Ovary (tissue), 7 donors: ENCODE measurements at regions not wholly inside any gene's neighbourhood (a gene's known extent, or its start where the extent isn't known, plus 50 kb on each side); places are given as distances from the start of the nearest gene placed in this dataset.

Experiments used
- DNase-seq, 5 donors: peaks; one replicate each; pipeline ENCODE4 v3.0.0-alpha.2; 2019 to 2020
- H3K27ac ChIP-seq, 2 donors: fragments of 200-600 bp; one replicate each; pipeline versions ENCODE4 v1.5.1 to v1.8.0; 2019 to 2022
- H3K27me3 ChIP-seq: fragments of 200-600 bp; one replicate; pipeline ENCODE4 v1.8.0; 2022
- H3K36me3 ChIP-seq: fragments of 200-600 bp; sonication (generic); one replicate; pipeline ENCODE4 v1.5.1; 2019
- H3K4me1 ChIP-seq: one replicate; pipeline ENCODE4 v1.8.1; 2013; ENCODE audit warnings: mild to moderate bottlenecking, moderate library complexity; ENCODE audit not compliant: insufficient read depth
- H3K4me3 ChIP-seq: fragments of 200-600 bp; sonication (generic); one replicate; pipeline ENCODE4 v1.5.1; 2017
- H3K9me3 ChIP-seq, 2 donors: fragments of 200-600 bp in 1 of 2; sonication (generic) in 1 of 2; one replicate each; pipeline versions ENCODE4 v1.5.1 to v1.8.1; 2013 to 2019; ENCODE audit warnings: mild to moderate bottlenecking in 1 of 2, moderate library complexity in 1 of 2
- EP300 ChIP-seq: sonication (generic); formaldehyde crosslinking; IDR thresholded peaks from one replicate; pipeline ENCODE4 v1.6.1; 2017; ENCODE audit warnings: antibody characterized with exemption
- POLR2A ChIP-seq: fragments of 450-650 bp; IDR thresholded peaks from one replicate; pipeline ENCODE4 v1.6.1; 2017; ENCODE audit warnings: antibody characterized with exemption, mild to moderate bottlenecking, moderate library complexity
- WGBS, 3 donors: extraction: QIAGEN DNeasy Blood & Tissue Kit in 1 of 3; methylation state at CpG; one replicate each; pipeline versions ENCODE4 v1.1.5 to v1.1.7; 2013 to 2017; 5-methylcytosine and 5-hydroxymethylcytosine counted together
- intact Hi-C, 4 donors: fragments of 100-400 bp; cut with DNase I; formaldehyde crosslinking; loops; one replicate each; pipeline versions ENCODE4 v1.11.0 to v1.15.1; 2022 to 2023
- TF ChIP-seq, protein P1 (sequence below), 3 donors: fragments of 450-650 bp in 2 of 3; fragments of 200-600 bp in 1 of 3; IDR thresholded peaks; one replicate each; pipeline versions ENCODE4 v1.5.1 to v1.8.0; 2016 to 2022; ENCODE audit warnings: antibody characterized with exemption in 3 of 3, mild to moderate bottlenecking in 1 of 3
- donor health status: DM: no; HTN: no; CAD: no; lungs with moderate emphysema.
- donor health status: DM: no; HTN: no; CAD: no.
- donor health status: Bipolar disorder and iron deficiency.
- donor health status: DM: no; HTN: no; CAD: no.
- donor health status: DM: yes; HTN: yes; CAD: no.

DNA sequence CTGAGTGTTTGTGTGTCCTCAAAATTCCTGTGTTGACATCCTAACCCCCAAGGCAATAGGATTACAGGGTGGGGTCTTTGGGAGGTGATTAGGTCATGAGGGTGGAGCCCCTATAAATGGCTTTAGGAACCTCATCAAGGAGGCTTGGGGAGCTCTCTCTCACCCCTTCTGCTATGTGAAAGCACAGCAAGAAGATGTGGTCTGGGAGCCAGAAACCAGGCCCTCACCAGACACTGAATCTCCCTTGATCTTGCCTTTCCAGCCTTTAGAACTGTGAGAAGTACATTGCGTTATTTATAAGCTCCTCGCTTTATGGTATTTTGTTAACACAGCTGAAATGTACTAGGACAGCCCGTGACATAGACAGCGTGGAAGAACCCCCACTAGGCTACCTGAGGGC lies 712.0 kb upstream of the SGCG start:
- WGBS, 3 donors: 6 to 20% (median 12%) methylated on average over 4 of the region's 4 CpGs
- Histone ChIP-seq H3K36me3 (no peaks in the 10 kb centered on the region), H3K27ac (no peak overlapping the region), H3K9me3 (no peaks in the 10 kb centered on the region), H3K4me1 (peaks cover 6% of the 10 kb centered on the region), H3K27me3 (no peaks in the 10 kb centered on the region), H3K4me3 (no peak overlapping the region)
- no peak for DNase-seq
- TF ChIP-seq, protein P1, sequence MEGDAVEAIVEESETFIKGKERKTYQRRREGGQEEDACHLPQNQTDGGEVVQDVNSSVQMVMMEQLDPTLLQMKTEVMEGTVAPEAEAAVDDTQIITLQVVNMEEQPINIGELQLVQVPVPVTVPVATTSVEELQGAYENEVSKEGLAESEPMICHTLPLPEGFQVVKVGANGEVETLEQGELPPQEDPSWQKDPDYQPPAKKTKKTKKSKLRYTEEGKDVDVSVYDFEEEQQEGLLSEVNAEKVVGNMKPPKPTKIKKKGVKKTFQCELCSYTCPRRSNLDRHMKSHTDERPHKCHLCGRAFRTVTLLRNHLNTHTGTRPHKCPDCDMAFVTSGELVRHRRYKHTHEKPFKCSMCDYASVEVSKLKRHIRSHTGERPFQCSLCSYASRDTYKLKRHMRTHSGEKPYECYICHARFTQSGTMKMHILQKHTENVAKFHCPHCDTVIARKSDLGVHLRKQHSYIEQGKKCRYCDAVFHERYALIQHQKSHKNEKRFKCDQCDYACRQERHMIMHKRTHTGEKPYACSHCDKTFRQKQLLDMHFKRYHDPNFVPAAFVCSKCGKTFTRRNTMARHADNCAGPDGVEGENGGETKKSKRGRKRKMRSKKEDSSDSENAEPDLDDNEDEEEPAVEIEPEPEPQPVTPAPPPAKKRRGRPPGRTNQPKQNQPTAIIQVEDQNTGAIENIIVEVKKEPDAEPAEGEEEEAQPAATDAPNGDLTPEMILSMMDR (IDR thresholded peaks at IDR 0.05): no peak
- TF ChIP-seq EP300 (no peak), POLR2A (no peak)
- intact Hi-C loops: no loop called here

DNA sequence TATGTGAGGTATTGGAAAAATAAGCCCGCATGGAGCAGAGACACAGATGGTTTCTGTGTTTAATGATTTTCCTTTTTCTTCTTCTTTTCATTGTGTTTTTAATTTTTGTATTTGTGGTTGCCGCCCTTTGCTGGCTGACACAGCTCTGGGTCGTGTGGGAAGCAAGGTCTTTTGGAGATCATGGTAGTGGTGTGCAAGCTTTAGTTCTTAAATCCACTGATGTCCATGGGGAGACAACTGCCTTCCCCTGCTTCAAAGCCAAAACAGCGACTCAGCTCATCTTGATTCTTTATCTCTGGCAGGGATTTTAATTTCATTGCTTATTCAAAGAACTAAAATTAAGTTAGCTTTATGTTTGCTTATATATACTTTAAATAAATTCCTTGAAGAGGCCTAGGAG lies 711.3 kb upstream of the SGCG start:
- no peak overlapping the region for H3K27ac ChIP-seq
- TF ChIP-seq, protein P1 (IDR thresholded peaks at IDR 0.05): no peak
- TF ChIP-seq POLR2A (no peak), EP300 (no peak)
- WGBS, 3 donors: 3 to 20% (median 5%) methylated on average over 4 of the region's 4 CpGs
- H3K9me3 ChIP-seq: no peaks in the 10 kb centered on the region
- H3K4me3 ChIP-seq: no peak overlapping the region
- H3K4me1 ChIP-seq: peaks cover 6% of the 10 kb centered on the region
- no peaks in the 10 kb centered on the region for H3K36me3 ChIP-seq
- no peak for DNase-seq
- H3K27me3 ChIP-seq: no peaks in the 10 kb centered on the region
- intact Hi-C loops: no loop called here

DNA sequence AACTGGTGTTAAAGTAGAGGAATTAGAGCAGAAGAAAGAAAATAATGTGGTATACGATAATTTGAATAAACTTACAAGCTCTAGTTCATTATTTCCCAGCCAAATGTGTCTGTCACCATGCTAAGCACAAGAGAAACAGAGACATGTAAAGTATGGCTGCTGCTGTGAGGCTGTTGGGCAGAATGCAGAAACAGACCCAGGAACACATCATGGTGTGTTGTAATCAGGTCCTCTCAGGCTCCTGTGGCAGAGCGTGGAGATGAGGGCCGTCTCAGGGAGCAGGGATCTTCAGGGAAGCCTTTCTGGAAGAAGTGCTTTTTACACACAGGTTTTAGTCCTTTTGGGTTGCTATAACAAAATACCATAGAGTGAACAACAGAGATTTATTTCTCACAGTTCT lies 710.7 kb upstream of the SGCG start:
- WGBS, 3 donors: 69 to 77% (median 75%) methylated on average over 3 of the region's 3 CpGs
- Histone ChIP-seq H3K4me3 (no peak overlapping the region), H3K27me3 (no peaks in the 10 kb centered on the region), H3K36me3 (no peaks in the 10 kb centered on the region), H3K9me3 (no peaks in the 10 kb centered on the region), H3K4me1 (peaks cover 6% of the 10 kb centered on the region), H3K27ac (no peak overlapping the region)
- intact Hi-C loops: no loop called here
- TF ChIP-seq POLR2A (no peak), EP300 (no peak)
- TF ChIP-seq, protein P1 (IDR thresholded peaks at IDR 0.05): no peak
- DNase-seq: no peak

DNA sequence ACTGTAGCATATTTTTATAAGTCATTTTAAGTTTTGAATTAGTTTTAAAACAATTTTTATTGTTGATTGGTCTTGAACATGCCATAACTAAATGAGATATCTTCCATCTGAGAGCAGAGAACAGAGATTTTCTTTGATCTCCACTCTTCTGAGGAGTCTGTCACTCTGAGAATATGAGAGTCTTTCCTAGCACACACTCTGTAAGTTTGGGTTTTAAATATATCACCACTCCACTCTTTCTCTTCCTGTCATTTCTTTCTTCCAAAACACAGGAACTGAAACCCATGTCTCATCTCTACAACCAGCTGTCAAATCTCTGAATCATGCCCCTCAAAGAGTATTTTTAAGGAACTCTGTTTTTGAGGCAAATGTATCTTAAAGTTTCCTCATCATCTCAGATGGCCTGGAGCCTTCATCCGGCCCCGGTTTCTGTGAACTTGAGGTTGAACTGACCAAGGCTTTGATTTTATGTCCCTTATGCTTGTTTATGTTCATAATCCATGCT lies 698.2 kb upstream of the SGCG start:
- no peak overlapping the region for H3K27ac ChIP-seq
- 93 to 98% (median 98%) methylated on average over 2 of the region's 2 CpGs for WGBS, 3 donors
- H3K27me3 ChIP-seq: no peaks in the 10 kb centered on the region
- intact Hi-C loops: no loop called here
- H3K36me3 ChIP-seq: no peaks in the 10 kb centered on the region
- no peak for TF ChIP-seq EP300
- no peak for TF ChIP-seq POLR2A
- no peak overlapping the region for H3K4me3 ChIP-seq
- H3K4me1 ChIP-seq: peaks cover 2% of the 10 kb centered on the region
- no peaks in the 10 kb centered on the region for H3K9me3 ChIP-seq
- no peak for DNase-seq

DNA sequence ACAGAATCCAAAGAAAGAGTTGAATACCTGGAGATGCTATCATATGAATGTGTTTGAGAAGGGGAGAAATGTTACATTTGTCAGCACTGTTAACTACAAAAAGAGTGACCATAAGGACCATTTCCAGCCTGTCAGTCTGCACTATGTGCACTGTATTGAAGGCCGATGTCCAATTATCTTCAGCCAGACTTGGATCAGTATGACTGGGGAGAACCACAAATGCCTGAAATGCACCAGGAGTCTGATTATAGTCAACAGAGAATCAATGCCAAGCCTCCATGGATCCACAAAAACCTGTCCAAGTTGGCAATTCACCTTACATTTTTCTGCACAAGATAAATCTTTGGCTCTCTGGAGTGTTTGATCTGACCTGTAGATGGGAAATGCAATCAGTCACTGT lies 697.5 kb upstream of the SGCG start:
- no peaks in the 10 kb centered on the region for H3K27me3 ChIP-seq
- DNase-seq: no peak
- H3K27ac ChIP-seq: no peak overlapping the region
- H3K36me3 ChIP-seq: no peaks in the 10 kb centered on the region
- H3K4me1 ChIP-seq: peaks cover 3% of the 10 kb centered on the region
- no peaks in the 10 kb centered on the region for H3K9me3 ChIP-seq
- WGBS, 3 donors: 60 to 90% (median 77%) methylated on average over 1 of the region's 1 CpG
- intact Hi-C loops: no loop called here
- TF ChIP-seq, protein P1 (IDR thresholded peaks at IDR 0.05): no peak
- TF ChIP-seq POLR2A (no peak), EP300 (no peak)
- H3K4me3 ChIP-seq: no peak overlapping the region
